Inferior parietal cortex (tissue), 1 donor: ENCODE measurements at regions not wholly inside any gene's neighbourhood (a gene's known extent, or its start where the extent isn't known, plus 50 kb on each side); places are given as distances from the start of the nearest gene placed in this dataset.
"Not testable (repeated sequence)": the region's sequence is repeated elsewhere in the genome, so short reads cannot be mapped to it uniquely, and the experiment has no call there.

Experiments used
- DNase-seq: peaks from one replicate; pipeline ENCODE4 v3.0.0-alpha.2; 2016; ENCODE audit errors: extremely low spot score

- no peak for DNase-seq
These were observed 335.2 kb upstream of the KCND2 start for GRCh38 chr7:119937745-119938144.

GRCh38 chr7:119943942-119944600, 328.9 kb upstream of the KCND2 start:
- DNase-seq = no peak

GRCh38 chr7:119944601-119944972, 328.4 kb upstream of the KCND2 start:
- DNase-seq = no peak

GRCh38 chr7:119945822-119946221, 327.2 kb upstream of the KCND2 start:
- DNase-seq = no peak

GRCh38 chr7:119949053-119949452, 323.9 kb upstream of the KCND2 start:
- no peak for DNase-seq

- not testable (repeated sequence) for DNase-seq
These were observed 322.5 kb upstream of the KCND2 start for GRCh38 chr7:119950390-119951041.

- not testable (repeated sequence) for DNase-seq
These were observed 321.4 kb upstream of the KCND2 start for GRCh38 chr7:119951614-119952013.

GRCh38 chr7:119957335-119957734, 315.6 kb upstream of the KCND2 start:
- DNase-seq = no peak

- no peak for DNase-seq
These were observed 313.2 kb upstream of the KCND2 start for GRCh38 chr7:119959811-119960210.

GRCh38 chr7:119963654-119964053, 309.3 kb upstream of the KCND2 start:
- DNase-seq = no peak

GRCh38 chr7:119964065-119964464, 308.9 kb upstream of the KCND2 start:
- DNase-seq = no peak

GRCh38 chr7:119964788-119965542, 308.0 kb upstream of the KCND2 start:
- DNase-seq = no peak

- no peak for DNase-seq
These were observed 305.8 kb upstream of the KCND2 start for GRCh38 chr7:119967221-119967620.

GRCh38 chr7:119968411-119968810, 304.6 kb upstream of the KCND2 start:
- DNase-seq = not testable (repeated sequence)

- DNase-seq = no peak
These were observed 303.9 kb upstream of the KCND2 start for GRCh38 chr7:119969054-119969453.

- DNase-seq = no peak
These were observed 303.2 kb upstream of the KCND2 start for GRCh38 chr7:119969763-119970162.

- no peak for DNase-seq
These were observed 298.0 kb upstream of the KCND2 start for GRCh38 chr7:119974972-119975371.

- no peak for DNase-seq
These were observed 290.1 kb upstream of the KCND2 start for GRCh38 chr7:119982884-119983283.

GRCh38 chr7:119983468-119983867, 289.5 kb upstream of the KCND2 start:
- DNase-seq = no peak

- no peak for DNase-seq
These were observed 288.7 kb upstream of the KCND2 start for GRCh38 chr7:119984247-119984646.

GRCh38 chr7:119988401-119988800, 284.6 kb upstream of the KCND2 start:
- no peak for DNase-seq

GRCh38 chr7:119994928-119995327, 278.0 kb upstream of the KCND2 start:
- DNase-seq = no peak

GRCh38 chr7:119996634-119997033, 276.3 kb upstream of the KCND2 start:
- no peak for DNase-seq
